Caki2 (cell line): ENCODE measurements at regions not wholly inside any gene's neighbourhood (a gene's known extent, or its start where the extent isn't known, plus 50 kb on each side); places are given as distances from the start of the nearest gene placed in this dataset.
"Not testable (repeated sequence)": the region's sequence is repeated elsewhere in the genome, so short reads cannot be mapped to it uniquely, and the experiment has no call there.

Experiments used
- DNase-seq: peaks from one replicate; pipeline ENCODE4 v3.0.0-alpha.2; 2015; ENCODE audit warnings: low read depth
- in situ Hi-C: cut with HindIII; loops from 2 replicates; pipeline ENCODE4 v1.10.0; 2016; ENCODE audit warnings: low sequenced_read_pairs, low pct_unique_long_range_greater_than_20kb, mixed read lengths

GRCh38 chr6:85361643-85362014 lies 88.3 kb upstream of the NT5E start:
- in situ Hi-C loops: no loop called here
- no peak for DNase-seq

GRCh38 chr6:85360794-85361642 lies 88.9 kb upstream of the NT5E start:
- in situ Hi-C loops: no loop called here
- peak; percentile 94 for DNase-seq

- DNase-seq: no peak
- in situ Hi-C loops: no loop called here
Measured at GRCh38 chr6:85357651-85358050, 92.2 kb upstream of the NT5E start.

- DNase-seq, in situ Hi-C loops: not testable (repeated sequence)
Measured at GRCh38 chr6:85356743-85357142, 93.1 kb upstream of the NT5E start.

- DNase-seq: no peak
- in situ Hi-C loops: no loop called here
Measured at GRCh38 chr6:85355816-85356215, 94.1 kb upstream of the NT5E start.

- DNase-seq: peak; percentile 68
- in situ Hi-C loops: no loop called here
Measured at GRCh38 chr6:85354761-85355618, 94.9 kb upstream of the NT5E start.

GRCh38 chr6:85353012-85353411 lies 96.9 kb upstream of the NT5E start:
- no peak for DNase-seq
- in situ Hi-C loops: no loop called here

GRCh38 chr6:85348643-85349042 lies 101.2 kb upstream of the NT5E start:
- no peak for DNase-seq

GRCh38 chr6:85347812-85348211 lies 102.1 kb upstream of the NT5E start:
- in situ Hi-C loops: no loop called here
- DNase-seq: no peak

More at GRCh38 chr6:85348643-85349042, 101.2 kb upstream of the NT5E start:
- in situ Hi-C loops: no loop called here

GRCh38 chr6:85346196-85346595 lies 103.7 kb upstream of the NT5E start:
- in situ Hi-C loops: no loop called here
- no peak for DNase-seq

GRCh38 chr6:85344996-85345395 lies 104.9 kb upstream of the NT5E start:
- no peak for DNase-seq
- in situ Hi-C loops: no loop called here

GRCh38 chr6:85343428-85343827 lies 106.5 kb upstream of the NT5E start:
- DNase-seq: no peak
- in situ Hi-C loops: no loop called here

- no peak for DNase-seq
- in situ Hi-C loops: no loop called here
Measured at GRCh38 chr6:85329196-85329595, 120.7 kb upstream of the NT5E start.

- DNase-seq, in situ Hi-C loops: not testable (repeated sequence)
Measured at GRCh38 chr6:85325811-85326210, 124.1 kb upstream of the NT5E start.

- in situ Hi-C loops: no loop called here
- peak; percentile 47 for DNase-seq
Measured at GRCh38 chr6:85323435-85324040, 126.3 kb upstream of the NT5E start.

- in situ Hi-C loops: no loop called here
- DNase-seq: no peak
Measured at GRCh38 chr6:85322446-85323105, 127.3 kb upstream of the NT5E start.

GRCh38 chr6:85321906-85322305 lies 128.0 kb upstream of the NT5E start:
- DNase-seq: no peak
- in situ Hi-C loops: no loop called here

GRCh38 chr6:85314586-85314985 lies 135.3 kb upstream of the NT5E start:
- in situ Hi-C loops: no loop called here
- no peak for DNase-seq
